Body of pancreas (tissue), 4 donors: ENCODE measurements at regions not wholly inside any gene's neighbourhood (a gene's known extent, or its start where the extent isn't known, plus 50 kb on each side); places are given as distances from the start of the nearest gene placed in this dataset.

Experiments
- ATAC-seq: fragments of 150-250 bp; one replicate; pipeline ENCODE4 v1.9.1; 2016
- DNase-seq, 4 donors: peaks; one replicate each; pipeline ENCODE4 v3.0.0-alpha.2; 2019
- H3K27ac ChIP-seq, 4 donors: fragments of 200-600 bp; sonication (generic); 1 replicate in 3 of 4; 2 replicates in 1 of 4; pipeline versions ENCODE4 v1.5.1 to v1.6.1; 2016 to 2019; ENCODE audit warnings: mild to moderate bottlenecking in 1 of 4, mixed read lengths in 1 of 4, moderate library complexity in 1 of 4
- H3K27me3 ChIP-seq, 2 donors: fragments of 200-600 bp; sonication (generic); one replicate each; pipeline ENCODE4 v1.6.0; 2016; ENCODE audit warnings: mild to moderate bottlenecking in 1 of 2
- H3K36me3 ChIP-seq, 2 donors: fragments of 200-600 bp; sonication (generic); replicated peaks in 1 of 2; 2 replicates each; pipeline ENCODE4 v1.5.1; 2016; ENCODE audit warnings: low read depth in 2 of 2; ENCODE audit not compliant: insufficient read depth in 1 of 2
- H3K4me1 ChIP-seq: fragments of 200-600 bp; sonication (generic); one replicate; pipeline ENCODE4 v1.6.0; 2016
- H3K4me3 ChIP-seq, 2 donors: fragments of 200-600 bp; sonication (generic); 1 replicate in 1 of 2; 2 replicates in 1 of 2; pipeline ENCODE4 v1.5.1; 2016 to 2019
- H3K9me3 ChIP-seq, 3 donors: fragments of 200-600 bp; sonication (generic); 1 replicate in 2 of 3; 2 replicates in 1 of 3; pipeline ENCODE4 v1.5.1; 2016
- POLR2A ChIP-seq, 3 donors: fragments of 450-650 bp; IDR thresholded peaks; one replicate each; pipeline ENCODE4 v1.6.1; 2016; ENCODE audit warnings: antibody characterized with exemption in 3 of 3, mild to moderate bottlenecking in 2 of 3
- WGBS, 2 donors: methylation state at CpG; one replicate each; pipeline ENCODE4 v1.1.5; 2017; 5-methylcytosine and 5-hydroxymethylcytosine counted together
- intact Hi-C: fragments of 100-400 bp; cut with DNase I; formaldehyde crosslinking; loops from one replicate; pipeline ENCODE4 v1.15.1; 2023
- TF ChIP-seq, protein P1 (sequence below), 7 experiments: fragments of 450-650 bp in 4 of 7; fragments of 200-600 bp in 3 of 7; sonication (generic) in 3 of 7; IDR thresholded peaks; one replicate each; pipeline ENCODE4 v1.5.1; 2016 to 2019; ENCODE audit warnings: antibody characterized with exemption in 7 of 7

- H3K27ac ChIP-seq, result no peak overlapping the region
- WGBS, 2 donors, result 89 to 94% methylated on average over 7 to 14 of the region's 14 CpGs
- intact Hi-C loops, result no loop called here
- H3K4me1 ChIP-seq, result no peaks in the 10 kb centered on the region
- peak; percentile 21 for ATAC-seq
- H3K36me3 ChIP-seq, result no peaks in the 10 kb centered on the region
- no peaks in the 10 kb centered on the region for H3K27me3 ChIP-seq
- no peak for TF ChIP-seq POLR2A (IDR thresholded peaks at IDR 0.05)
- no peaks in the 10 kb centered on the region for H3K9me3 ChIP-seq
- H3K4me3 ChIP-seq, result no peak overlapping the region
- DNase-seq, result no peak
Observed at GRCh38 chr6:141041596-141042087, 1091.1 kb upstream of the GJE1 start.

DNA sequence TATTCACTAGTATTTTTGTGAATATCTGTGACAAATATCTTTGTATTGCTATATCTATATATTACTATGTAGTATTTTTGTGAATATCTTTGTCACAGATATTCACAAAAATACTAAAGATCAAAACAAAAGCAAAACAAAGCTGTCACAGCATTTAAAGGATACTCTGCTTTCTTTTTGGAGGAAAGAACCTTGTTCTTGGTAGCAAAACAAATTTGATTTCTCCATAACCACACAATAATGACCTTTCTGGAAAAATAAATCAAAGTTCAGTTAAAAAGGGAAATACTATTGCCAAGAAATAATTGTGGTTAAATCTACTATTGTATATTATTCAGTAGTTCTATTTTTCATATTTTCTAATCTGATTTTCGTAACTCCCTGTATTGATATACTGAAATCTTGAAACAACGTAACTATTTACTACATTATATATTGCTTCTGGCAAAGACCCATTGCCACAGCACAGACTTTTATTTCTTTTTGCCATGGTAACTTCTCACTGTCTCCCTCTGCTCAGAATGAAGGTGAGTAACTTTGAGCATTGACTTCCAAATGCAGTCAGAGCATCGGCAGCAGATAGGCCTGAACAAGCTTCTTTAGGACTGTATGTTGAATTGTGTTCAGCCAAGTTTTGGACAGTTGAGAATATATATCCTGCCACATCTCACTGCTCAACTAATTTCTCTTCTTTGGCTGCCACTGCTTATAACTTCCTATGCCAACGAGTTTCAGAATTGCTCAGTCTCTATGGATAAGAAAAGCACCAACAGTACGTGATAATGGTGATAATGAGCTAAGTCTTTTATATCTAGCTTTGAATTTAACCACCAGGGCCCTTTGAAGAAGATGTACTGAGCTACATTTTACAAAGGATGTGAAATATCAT, 1097.2 kb upstream of the GJE1 start:
- H3K27ac ChIP-seq, result no peak overlapping the region
- TF ChIP-seq POLR2A (IDR thresholded peaks at IDR 0.05), result no peak
- TF ChIP-seq, protein P1, sequence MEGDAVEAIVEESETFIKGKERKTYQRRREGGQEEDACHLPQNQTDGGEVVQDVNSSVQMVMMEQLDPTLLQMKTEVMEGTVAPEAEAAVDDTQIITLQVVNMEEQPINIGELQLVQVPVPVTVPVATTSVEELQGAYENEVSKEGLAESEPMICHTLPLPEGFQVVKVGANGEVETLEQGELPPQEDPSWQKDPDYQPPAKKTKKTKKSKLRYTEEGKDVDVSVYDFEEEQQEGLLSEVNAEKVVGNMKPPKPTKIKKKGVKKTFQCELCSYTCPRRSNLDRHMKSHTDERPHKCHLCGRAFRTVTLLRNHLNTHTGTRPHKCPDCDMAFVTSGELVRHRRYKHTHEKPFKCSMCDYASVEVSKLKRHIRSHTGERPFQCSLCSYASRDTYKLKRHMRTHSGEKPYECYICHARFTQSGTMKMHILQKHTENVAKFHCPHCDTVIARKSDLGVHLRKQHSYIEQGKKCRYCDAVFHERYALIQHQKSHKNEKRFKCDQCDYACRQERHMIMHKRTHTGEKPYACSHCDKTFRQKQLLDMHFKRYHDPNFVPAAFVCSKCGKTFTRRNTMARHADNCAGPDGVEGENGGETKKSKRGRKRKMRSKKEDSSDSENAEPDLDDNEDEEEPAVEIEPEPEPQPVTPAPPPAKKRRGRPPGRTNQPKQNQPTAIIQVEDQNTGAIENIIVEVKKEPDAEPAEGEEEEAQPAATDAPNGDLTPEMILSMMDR (IDR thresholded peaks at IDR 0.05), result no peak
- WGBS, 2 donors, result 71 to 72% methylated on average over 5 of the region's 5 CpGs
- no peaks in the 10 kb centered on the region for H3K27me3 ChIP-seq
- intact Hi-C loops, result no loop called here
- H3K36me3 ChIP-seq, result no peaks in the 10 kb centered on the region
- DNase-seq (no peak), ATAC-seq (no peak)
- H3K9me3 ChIP-seq, result no peaks in the 10 kb centered on the region
- no peaks in the 10 kb centered on the region for H3K4me1 ChIP-seq
- no peak overlapping the region for H3K4me3 ChIP-seq

DNA sequence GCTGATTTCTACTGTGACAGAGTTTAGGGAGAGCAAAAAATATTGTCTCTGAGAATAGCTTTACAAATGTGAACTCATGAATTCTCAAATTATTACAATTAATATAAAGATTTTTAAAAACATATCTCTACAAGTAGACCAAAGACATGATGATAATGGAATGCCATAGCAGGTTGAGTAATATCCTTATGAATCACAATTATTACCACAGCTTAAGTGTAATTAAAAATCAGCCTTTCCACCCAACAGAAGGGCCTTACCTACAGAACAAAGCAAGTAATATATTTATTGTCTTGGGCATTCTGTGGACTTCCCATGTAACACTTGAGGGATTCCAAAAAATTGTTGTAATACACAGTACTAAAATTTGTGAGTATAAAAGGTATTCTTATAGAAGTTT, 1099.6 kb upstream of the GJE1 start:
- no peaks in the 10 kb centered on the region for H3K4me1 ChIP-seq
- H3K4me3 ChIP-seq, result no peak overlapping the region
- no peak for DNase-seq
- intact Hi-C loops, result no loop called here
- no peak for ATAC-seq
- no peaks in the 10 kb centered on the region for H3K27me3 ChIP-seq
- H3K9me3 ChIP-seq, result no peaks in the 10 kb centered on the region
- TF ChIP-seq, protein P1 (IDR thresholded peaks at IDR 0.05), result no peak
- TF ChIP-seq POLR2A (IDR thresholded peaks at IDR 0.05), result no peak
- H3K36me3 ChIP-seq, result no peaks in the 10 kb centered on the region
- no peak overlapping the region for H3K27ac ChIP-seq

- Histone ChIP-seq H3K4me1 (peaks cover 17% of the 10 kb centered on the region), H3K9me3 (no peaks in the 10 kb centered on the region), H3K36me3 (no peaks in the 10 kb centered on the region), H3K4me3 (no peak overlapping the region), H3K27me3 (no peaks in the 10 kb centered on the region), H3K27ac (no peak overlapping the region)
- 92 to 94% methylated on average over 1 of the region's 1 CpG for WGBS, 2 donors
- no peak for ATAC-seq
- intact Hi-C loops, result no loop called here
- DNase-seq, result no peak
- TF ChIP-seq, protein P1 (IDR thresholded peaks at IDR 0.05), result no peak
- TF ChIP-seq POLR2A (IDR thresholded peaks at IDR 0.05), result no peak
Observed at GRCh38 chr6:141029908-141030307, 1102.8 kb upstream of the GJE1 start.

GRCh38 chr6:141028791-141029280, 1103.9 kb upstream of the GJE1 start:
- WGBS, 2 donors, result 75 to 83% methylated on average over 2 of the region's 2 CpGs
- Histone ChIP-seq H3K4me1 (peaks cover 17% of the 10 kb centered on the region), H3K9me3 (no peaks in the 10 kb centered on the region), H3K36me3 (no peaks in the 10 kb centered on the region), H3K4me3 (no peak overlapping the region), H3K27ac (no peak overlapping the region), H3K27me3 (no peaks in the 10 kb centered on the region)
- DNase-seq, result no peak
- intact Hi-C loops, result no loop called here
- TF ChIP-seq POLR2A (IDR thresholded peaks at IDR 0.05), result no peak
- TF ChIP-seq, protein P1 (IDR thresholded peaks at IDR 0.05), result no peak
- ATAC-seq, result no peak
